HepG2 (cell line): ENCODE measurements at regions not wholly inside any gene's neighbourhood (a gene's known extent, or its start where the extent isn't known, plus 50 kb on each side); places are given as distances from the start of the nearest gene placed in this dataset.

Experiments
- CAMTA2 ChIP-seq: sonication (generic); formaldehyde crosslinking; IDR thresholded peaks from 2 replicates; pipeline ENCODE4 v1.4.0; 2020; ENCODE audit warnings: mild to moderate bottlenecking, missing genetic modification reagents, borderline replicate concordance
- CTCF ChIP-seq: sonication (generic); formaldehyde crosslinking; IDR thresholded peaks from 2 replicates; pipeline ENCODE4 v1.5.0; 2020; ENCODE audit warnings: mild to moderate bottlenecking, missing genetic modification reagents, moderate library complexity
- DPF2 ChIP-seq: sonication (generic); formaldehyde crosslinking; IDR thresholded peaks from 2 replicates; pipeline ENCODE4 v1.4.0; 2020; ENCODE audit warnings: mild to moderate bottlenecking, low read depth, missing genetic modification reagents, borderline replicate concordance
- FOXP1 ChIP-seq, 2 experiments: fragments of 450-650 bp in 1 of 2; IDR thresholded peaks; 2 replicates each; pipeline ENCODE4 v1.6.1; 2017 to 2018; ENCODE audit warnings: antibody characterized with exemption in 1 of 2
- GATAD2A ChIP-seq: IDR thresholded peaks from 2 replicates; pipeline ENCODE4 v1.6.1; 2016
- HNF4A ChIP-seq: sonication (generic); formaldehyde crosslinking; IDR thresholded peaks from 2 replicates; pipeline ENCODE4 v1.4.0; 2020; ENCODE audit warnings: missing genetic modification reagents
- HNRNPL ChIP-seq: fragments of 200-400 bp; formaldehyde crosslinking; IDR thresholded peaks from 2 replicates; pipeline ENCODE4 v1.6.1; 2017; ENCODE audit warnings: mild to moderate bottlenecking, low read depth, low read length
- IKZF1 ChIP-seq: fragments of 450-650 bp; IDR thresholded peaks from 2 replicates; pipeline ENCODE4 v1.7.1; 2016
- KDM2A ChIP-seq: sonication (generic); formaldehyde crosslinking; IDR thresholded peaks from 2 replicates; pipeline ENCODE4 v1.4.0; 2020; ENCODE audit warnings: low read depth, missing genetic modification reagents, borderline replicate concordance
- KDM4B ChIP-seq: sonication (generic); formaldehyde crosslinking; IDR thresholded peaks from 2 replicates; pipeline ENCODE4 v1.4.0; 2020; ENCODE audit warnings: missing genetic modification reagents
- MED1 ChIP-seq: sonication (generic); formaldehyde crosslinking; IDR thresholded peaks from 2 replicates; pipeline ENCODE4 v1.4.0; 2020; ENCODE audit warnings: missing genetic modification reagents
- MEF2D ChIP-seq: sonication (generic); formaldehyde crosslinking; IDR thresholded peaks from 2 replicates; pipeline ENCODE4 v1.5.1; 2020; ENCODE audit warnings: mild to moderate bottlenecking, missing genetic modification reagents
- MIXL1 ChIP-seq: IDR thresholded peaks from 2 replicates; pipeline ENCODE4 v1.6.1; 2016
- NKX3-1 ChIP-seq: sonication (generic); formaldehyde crosslinking; IDR thresholded peaks from 2 replicates; pipeline ENCODE4 v1.5.0; 2020; ENCODE audit warnings: missing genetic modification reagents
- RARA ChIP-seq: IDR thresholded peaks from 2 replicates; pipeline ENCODE4 v1.6.1; 2016; ENCODE audit warnings: missing genetic modification reagents, missing compliant biosample characterization
- RBM22 ChIP-seq: fragments of 200-400 bp; formaldehyde crosslinking; optimal IDR thresholded peaks from 2 replicates; pipeline ENCODE3; 2017; ENCODE audit warnings: mild to moderate bottlenecking, low read length, moderate library complexity
- SMC3 ChIP-seq: IDR thresholded peaks from 2 replicates; pipeline ENCODE4 v1.6.1; 2011; ENCODE audit warnings: low read length, improper control_type of control experiment
- SNAPC5 ChIP-seq: sonication (generic); formaldehyde crosslinking; IDR thresholded peaks from 2 replicates; pipeline ENCODE4 v1.8.1; 2023; ENCODE audit warnings: mild to moderate bottlenecking, missing genetic modification reagents, borderline replicate concordance
- SP4 ChIP-seq: sonication (generic); formaldehyde crosslinking; IDR thresholded peaks from 2 replicates; pipeline ENCODE4 v1.8.1; 2023; ENCODE audit warnings: mild to moderate bottlenecking, missing genetic modification reagents
- ZGPAT ChIP-seq: IDR thresholded peaks from 2 replicates; pipeline ENCODE4 v1.6.1; 2016; ENCODE audit warnings: mild to moderate bottlenecking
- ZMYM4 ChIP-seq: sonication (generic); formaldehyde crosslinking; IDR thresholded peaks from 2 replicates; pipeline ENCODE4 v1.8.1; 2023; ENCODE audit warnings: mild to moderate bottlenecking, missing genetic modification reagents
- ZNF12 ChIP-seq: sonication (generic); formaldehyde crosslinking; IDR thresholded peaks from 2 replicates; pipeline ENCODE4 v1.5.0; 2020; ENCODE audit warnings: missing genetic modification reagents
- ZNF326 ChIP-seq: sonication (generic); formaldehyde crosslinking; IDR thresholded peaks from 2 replicates; pipeline ENCODE4 v1.4.0; 2020; ENCODE audit warnings: missing genetic modification reagents, borderline replicate concordance
- ZNF333 ChIP-seq: sonication (generic); formaldehyde crosslinking; IDR thresholded peaks from 2 replicates; pipeline ENCODE4 v1.4.0; 2020; ENCODE audit warnings: mild to moderate bottlenecking, missing genetic modification reagents, borderline replicate concordance
- ZNF501 ChIP-seq: sonication (generic); formaldehyde crosslinking; IDR thresholded peaks from 2 replicates; pipeline ENCODE4 v1.5.1; 2020; ENCODE audit warnings: mild to moderate bottlenecking, moderate library complexity, missing genetic modification reagents
- ZNF619 ChIP-seq: sonication (generic); formaldehyde crosslinking; IDR thresholded peaks from 2 replicates; pipeline ENCODE4 v1.4.0; 2020; ENCODE audit warnings: mild to moderate bottlenecking, missing genetic modification reagents

GRCh38 chr10:78974617-78975317 lies 94.0 kb upstream of the ZMIZ1 start (continued):
- peak; percentile 58 for TF ChIP-seq HNF4A (CRISPR knock-in tag)
- TF ChIP-seq HNRNPL, result peak; percentile 43; the same call in 1 of the 2 replicates
- peak; percentile 47; the same call in 1 of the 2 replicates for TF ChIP-seq MEF2D
- peak; percentile 68; the same call in 1 of the 2 replicates for TF ChIP-seq SMC3
- TF ChIP-seq ZNF501 (CRISPR knock-in tag), result peak; percentile 91
- TF ChIP-seq DPF2 (CRISPR knock-in tag), result 0 out of 2 replicates have a peak, but pooled peaks have one; percentile 30
- TF ChIP-seq ZNF333, result 0 out of 2 replicates have a peak, but pooled peaks have one; percentile 66
- 0 out of 2 replicates have a peak, but pooled peaks have one; percentile 72 for TF ChIP-seq CAMTA2 (CRISPR knock-in tag)
- 0 out of 2 replicates have a peak, but pooled peaks have one; percentile 39 for TF ChIP-seq ZNF619 (CRISPR knock-in tag)
- 0 out of 2 replicates have a peak, but pooled peaks have one; percentile 33 for TF ChIP-seq ZNF12 (CRISPR knock-in tag)
- peak; percentile 41; the same call in 1 of the 2 replicates for TF ChIP-seq ZGPAT (CRISPR knock-in tag)
- TF ChIP-seq ZNF326, result no peak
- peak; percentile 32; the same call in 1 of the 2 replicates for TF ChIP-seq SP4 (CRISPR knock-in tag)
- peak; percentile 92 for TF ChIP-seq CTCF
- no peak for TF ChIP-seq KDM4B
- no peak for TF ChIP-seq IKZF1
- no peak for TF ChIP-seq NKX3-1 (CRISPR knock-in tag)
- peak; percentile 74 for TF ChIP-seq RBM22
- TF ChIP-seq MIXL1 (CRISPR knock-in tag), result peak; percentile 3; the same call in 1 of the 2 replicates
- TF ChIP-seq MED1, result peak; percentile 33
- 0 out of 2 replicates have a peak, but pooled peaks have one; percentile 14 for TF ChIP-seq RARA (CRISPR knock-in tag)
- TF ChIP-seq KDM2A (CRISPR knock-in tag), result peak; percentile 50; the same call in 1 of the 2 replicates
- TF ChIP-seq ZMYM4 (CRISPR knock-in tag), result peak; percentile 65; the same call in 1 of the 2 replicates
- TF ChIP-seq SNAPC5 (CRISPR knock-in tag), result no peak
- TF ChIP-seq GATAD2A (CRISPR knock-in tag), result peak; percentile 67
- no peak for TF ChIP-seq FOXP1 (IDR thresholded peaks at IDR 0.05)
- TF ChIP-seq FOXP1 (CRISPR knock-in tag; IDR thresholded peaks at IDR 0.05), result no peak
